GM18508 (cell line): ENCODE measurements at regions not wholly inside any gene's neighbourhood (a gene's known extent, or its start where the extent isn't known, plus 50 kb on each side); places are given as distances from the start of the nearest gene placed in this dataset.

Experiments
- ATAC-seq: cut with Tn5 transposase; IDR thresholded peaks from one replicate; pipeline ENCODE4 v1.9.1; 2021; ENCODE audit warnings: moderate number of reproducible peaks; ENCODE audit not compliant: insufficient read depth, unreplicated experiment

GRCh38 chr17:77907497-77908461 is 50.7 kb upstream of the TNRC6C start:
- ATAC-seq: no peak

DNA sequence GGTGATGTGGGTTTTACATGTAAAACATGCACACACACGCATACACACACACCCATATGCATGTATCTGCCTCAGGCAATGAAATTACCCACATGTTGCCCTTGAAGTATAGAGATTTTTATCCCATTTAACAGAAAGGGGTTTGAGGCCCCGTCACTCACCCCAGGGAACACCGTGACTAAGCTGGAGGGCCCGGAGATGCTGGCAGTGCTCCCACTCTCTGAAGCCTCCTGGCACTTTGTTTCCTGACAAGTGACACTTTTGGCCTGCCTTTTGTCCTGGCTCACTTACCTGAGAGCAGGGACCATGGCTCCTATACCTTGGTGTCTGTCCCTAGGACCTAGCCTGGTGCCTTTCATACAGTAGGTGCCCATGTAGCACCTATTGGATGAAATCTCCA is 50.0 kb upstream of the TNRC6C start:
- ATAC-seq: no peak
